ENCODE measurements at regions not wholly inside any gene's neighbourhood (a gene's known extent, or its start where the extent isn't known, plus 50 kb on each side); places are given as distances from the start of the nearest gene placed in this dataset.

DNA sequence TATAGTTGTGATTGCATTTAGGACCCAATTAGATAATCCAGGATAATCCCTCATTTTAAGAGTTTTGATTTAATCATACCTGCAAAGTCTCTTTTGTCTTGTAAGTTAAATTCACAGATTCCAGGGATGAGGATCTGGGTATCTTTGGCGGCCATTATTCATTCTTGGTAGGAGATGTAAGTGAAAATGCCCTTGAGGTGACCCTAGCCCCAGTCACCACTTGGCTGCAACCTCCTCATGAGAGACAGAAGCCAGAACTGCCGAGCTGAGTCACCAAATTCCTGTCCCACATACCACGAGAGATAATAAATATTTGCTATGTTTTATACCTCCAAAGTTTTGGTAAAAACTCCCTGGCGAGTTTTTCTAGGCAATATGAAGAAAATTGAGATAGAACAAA is 389.4 kb downstream of the RFC3 start:
- H3K27ac ChIP-seq (ENCODE audit: extremely low read depth, low read depth, low read length), result no peak overlapping the region
- no peaks in the 10 kb centered on the region for H3K4me1 ChIP-seq (ENCODE audit: control insufficient read depth, insufficient read depth, low read length)
- H3K36me3 ChIP-seq (ENCODE audit: control insufficient read depth in 2 of 2, insufficient read depth in 1 of 2, low read length in 2 of 2), result no peaks in the 10 kb centered on the region
- no peak overlapping the region for H3K4me3 ChIP-seq (ENCODE audit: low read depth, low read length)
- TF ChIP-seq ZNF416 (tag by site-specific recombination; IDR thresholded peaks at IDR 0.05) (no peak), ZNF155 (tag by site-specific recombination; IDR thresholded peaks at IDR 0.05) (no peak), BCL11A (tag by site-specific recombination; IDR thresholded peaks at IDR 0.05; ENCODE audit: low read depth) (no peak), ZSCAN18 (tag by site-specific recombination; IDR thresholded peaks at IDR 0.05) (no peak), ZNF292 (tag by site-specific recombination; IDR thresholded peaks at IDR 0.05; ENCODE audit: borderline replicate concordance, low read depth) (no peak), ZNF837 (tag by site-specific recombination; IDR thresholded peaks at IDR 0.05) (no peak)
- CTCF ChIA-PET, result no interaction called here
- H3K9me3 ChIP-seq (ENCODE audit: control insufficient read depth, insufficient read depth, low read depth, low read length), result no peaks in the 10 kb centered on the region
- POLR2A ChIA-PET, result no interaction called here

GRCh38 chr13:34207872-34208271 is 389.9 kb downstream of the RFC3 start:
- ChIA-PET POLR2A (no interaction called here), CTCF (no interaction called here)
- Histone ChIP-seq H3K4me3 (ENCODE audit: low read depth, low read length) (no peak overlapping the region), H3K4me1 (ENCODE audit: control insufficient read depth, insufficient read depth, low read length) (no peaks in the 10 kb centered on the region), H3K9me3 (ENCODE audit: control insufficient read depth, insufficient read depth, low read depth, low read length) (no peaks in the 10 kb centered on the region), H3K27ac (ENCODE audit: extremely low read depth, low read depth, low read length) (no peak overlapping the region), H3K36me3 (ENCODE audit: control insufficient read depth in 2 of 2, insufficient read depth in 1 of 2, low read length in 2 of 2) (no peaks in the 10 kb centered on the region)
- TF ChIP-seq ZNF292 (tag by site-specific recombination; IDR thresholded peaks at IDR 0.05; ENCODE audit: borderline replicate concordance, low read depth), result no peak
- no peak for TF ChIP-seq ZNF560 (tag by site-specific recombination; IDR thresholded peaks at IDR 0.05; ENCODE audit: borderline replicate concordance)
- TF ChIP-seq BCL11A (tag by site-specific recombination; IDR thresholded peaks at IDR 0.05; ENCODE audit: low read depth), result no peak
- TF ChIP-seq ZNF174 (tag by site-specific recombination; IDR thresholded peaks at IDR 0.05), result no peak
- TF ChIP-seq, protein P1, sequence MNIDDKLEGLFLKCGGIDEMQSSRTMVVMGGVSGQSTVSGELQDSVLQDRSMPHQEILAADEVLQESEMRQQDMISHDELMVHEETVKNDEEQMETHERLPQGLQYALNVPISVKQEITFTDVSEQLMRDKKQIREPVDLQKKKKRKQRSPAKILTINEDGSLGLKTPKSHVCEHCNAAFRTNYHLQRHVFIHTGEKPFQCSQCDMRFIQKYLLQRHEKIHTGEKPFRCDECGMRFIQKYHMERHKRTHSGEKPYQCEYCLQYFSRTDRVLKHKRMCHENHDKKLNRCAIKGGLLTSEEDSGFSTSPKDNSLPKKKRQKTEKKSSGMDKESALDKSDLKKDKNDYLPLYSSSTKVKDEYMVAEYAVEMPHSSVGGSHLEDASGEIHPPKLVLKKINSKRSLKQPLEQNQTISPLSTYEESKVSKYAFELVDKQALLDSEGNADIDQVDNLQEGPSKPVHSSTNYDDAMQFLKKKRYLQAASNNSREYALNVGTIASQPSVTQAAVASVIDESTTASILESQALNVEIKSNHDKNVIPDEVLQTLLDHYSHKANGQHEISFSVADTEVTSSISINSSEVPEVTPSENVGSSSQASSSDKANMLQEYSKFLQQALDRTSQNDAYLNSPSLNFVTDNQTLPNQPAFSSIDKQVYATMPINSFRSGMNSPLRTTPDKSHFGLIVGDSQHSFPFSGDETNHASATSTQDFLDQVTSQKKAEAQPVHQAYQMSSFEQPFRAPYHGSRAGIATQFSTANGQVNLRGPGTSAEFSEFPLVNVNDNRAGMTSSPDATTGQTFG (tag by site-specific recombination; IDR thresholded peaks at IDR 0.05; ENCODE audit: borderline replicate concordance), result no peak
- no peak for TF ChIP-seq ZNF776 (tag by site-specific recombination; IDR thresholded peaks at IDR 0.05; ENCODE audit: borderline replicate concordance)
- TF ChIP-seq ZNF645 (tag by site-specific recombination; IDR thresholded peaks at IDR 0.05), result no peak
- no peak for TF ChIP-seq SP2 (tag by site-specific recombination; IDR thresholded peaks at IDR 0.05)
- no peak for TF ChIP-seq WT1 (tag by site-specific recombination; IDR thresholded peaks at IDR 0.05)
- TF ChIP-seq ZNF266 (tag by site-specific recombination; IDR thresholded peaks at IDR 0.05; ENCODE audit: low read depth), result no peak
- no peak for TF ChIP-seq PATZ1 (tag by site-specific recombination; IDR thresholded peaks at IDR 0.05)
- no peak for TF ChIP-seq ZNF677 (tag by site-specific recombination; IDR thresholded peaks at IDR 0.05)
- TF ChIP-seq ZSCAN18 (tag by site-specific recombination; IDR thresholded peaks at IDR 0.05), result no peak
